ENCODE measurements at regions not wholly inside any gene's neighbourhood (a gene's known extent, or its start where the extent isn't known, plus 50 kb on each side); places are given as distances from the start of the nearest gene placed in this dataset.

DNA sequence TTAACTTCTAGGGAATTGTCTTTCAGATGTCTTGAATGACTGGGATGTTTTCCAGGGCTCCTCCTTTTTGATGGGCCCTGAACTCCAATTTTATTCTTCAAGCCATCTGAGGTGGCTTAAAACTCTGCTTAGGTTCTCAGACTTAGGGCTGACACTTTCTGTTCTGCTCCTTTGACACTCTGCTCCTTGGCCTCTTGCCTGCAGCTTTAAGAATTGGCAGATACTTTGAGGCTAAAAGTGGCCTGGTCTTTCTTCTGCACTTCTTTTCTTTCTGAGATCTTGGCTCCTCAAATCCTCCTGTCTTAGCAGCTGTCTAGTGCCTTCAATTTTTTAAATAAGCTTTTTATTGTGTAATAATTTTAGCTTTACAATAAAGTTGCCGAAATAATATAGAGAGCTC lies 294.6 kb downstream of the RPS6KC1 start:
- TF ChIP-seq, protein P1, sequence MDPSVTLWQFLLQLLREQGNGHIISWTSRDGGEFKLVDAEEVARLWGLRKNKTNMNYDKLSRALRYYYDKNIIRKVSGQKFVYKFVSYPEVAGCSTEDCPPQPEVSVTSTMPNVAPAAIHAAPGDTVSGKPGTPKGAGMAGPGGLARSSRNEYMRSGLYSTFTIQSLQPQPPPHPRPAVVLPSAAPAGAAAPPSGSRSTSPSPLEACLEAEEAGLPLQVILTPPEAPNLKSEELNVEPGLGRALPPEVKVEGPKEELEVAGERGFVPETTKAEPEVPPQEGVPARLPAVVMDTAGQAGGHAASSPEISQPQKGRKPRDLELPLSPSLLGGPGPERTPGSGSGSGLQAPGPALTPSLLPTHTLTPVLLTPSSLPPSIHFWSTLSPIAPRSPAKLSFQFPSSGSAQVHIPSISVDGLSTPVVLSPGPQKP (IDR thresholded peaks at IDR 0.05; ENCODE audit: borderline replicate concordance, low read depth, low read length) = no peak
- TF ChIP-seq, protein P2, sequence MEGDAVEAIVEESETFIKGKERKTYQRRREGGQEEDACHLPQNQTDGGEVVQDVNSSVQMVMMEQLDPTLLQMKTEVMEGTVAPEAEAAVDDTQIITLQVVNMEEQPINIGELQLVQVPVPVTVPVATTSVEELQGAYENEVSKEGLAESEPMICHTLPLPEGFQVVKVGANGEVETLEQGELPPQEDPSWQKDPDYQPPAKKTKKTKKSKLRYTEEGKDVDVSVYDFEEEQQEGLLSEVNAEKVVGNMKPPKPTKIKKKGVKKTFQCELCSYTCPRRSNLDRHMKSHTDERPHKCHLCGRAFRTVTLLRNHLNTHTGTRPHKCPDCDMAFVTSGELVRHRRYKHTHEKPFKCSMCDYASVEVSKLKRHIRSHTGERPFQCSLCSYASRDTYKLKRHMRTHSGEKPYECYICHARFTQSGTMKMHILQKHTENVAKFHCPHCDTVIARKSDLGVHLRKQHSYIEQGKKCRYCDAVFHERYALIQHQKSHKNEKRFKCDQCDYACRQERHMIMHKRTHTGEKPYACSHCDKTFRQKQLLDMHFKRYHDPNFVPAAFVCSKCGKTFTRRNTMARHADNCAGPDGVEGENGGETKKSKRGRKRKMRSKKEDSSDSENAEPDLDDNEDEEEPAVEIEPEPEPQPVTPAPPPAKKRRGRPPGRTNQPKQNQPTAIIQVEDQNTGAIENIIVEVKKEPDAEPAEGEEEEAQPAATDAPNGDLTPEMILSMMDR (conservative IDR thresholded peaks at IDR 0.05; ENCODE audit: low read depth, low read length) = no peak
- no peak for TF ChIP-seq MAZ (IDR thresholded peaks at IDR 0.05; ENCODE audit: borderline replicate concordance, low read depth, low read length)
- no peak for TF ChIP-seq RCOR1 (IDR thresholded peaks at IDR 0.05; ENCODE audit: insufficient replicate concordance, low read length)
- no peak for TF ChIP-seq POLR2A (IDR thresholded peaks at IDR 0.05; ENCODE audit: low read depth, low read length)
- no peak for TF ChIP-seq CHD1 (IDR thresholded peaks at IDR 0.05; ENCODE audit: low read depth, low read length)
- no peak for TF ChIP-seq CEBPB (IDR thresholded peaks at IDR 0.05; ENCODE audit: low read depth, low read length)

Data from IMR-90 (cell line).